NCI-H1930 (cell line): ENCODE measurements at regions not wholly inside any gene's neighbourhood (a gene's known extent, or its start where the extent isn't known, plus 50 kb on each side); places are given as distances from the start of the nearest gene placed in this dataset.

ENCODE experiments used
- DNase-seq, 2 experiments: peaks; one replicate each; lab custom pipeline; 2025; lab: John Stamatoyannopoulos, UW

GRCh38 chr5:20445326-20445860 is 457.4 kb upstream of the CDH18 start:
- DNase-seq: no peak

DNA sequence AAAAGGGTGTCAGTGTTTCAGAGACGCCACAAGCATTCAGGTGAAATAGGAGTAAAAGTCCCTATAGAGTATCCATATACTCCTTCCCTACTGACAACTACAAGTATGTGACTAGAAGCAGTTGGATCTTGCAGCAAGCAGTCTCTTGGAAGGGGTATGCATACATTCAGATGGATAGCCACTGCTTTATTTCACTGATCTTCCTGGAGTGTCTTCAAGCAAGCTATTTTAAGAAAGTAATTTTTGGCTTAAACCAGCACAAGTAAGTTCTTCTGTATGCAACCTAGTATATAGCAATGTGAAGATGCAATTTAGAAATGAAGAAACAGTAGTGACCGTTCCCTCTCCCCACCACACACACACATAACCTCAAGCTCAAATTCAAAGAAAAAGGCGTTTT is 446.8 kb upstream of the CDH18 start:
- DNase-seq: no peak

DNA sequence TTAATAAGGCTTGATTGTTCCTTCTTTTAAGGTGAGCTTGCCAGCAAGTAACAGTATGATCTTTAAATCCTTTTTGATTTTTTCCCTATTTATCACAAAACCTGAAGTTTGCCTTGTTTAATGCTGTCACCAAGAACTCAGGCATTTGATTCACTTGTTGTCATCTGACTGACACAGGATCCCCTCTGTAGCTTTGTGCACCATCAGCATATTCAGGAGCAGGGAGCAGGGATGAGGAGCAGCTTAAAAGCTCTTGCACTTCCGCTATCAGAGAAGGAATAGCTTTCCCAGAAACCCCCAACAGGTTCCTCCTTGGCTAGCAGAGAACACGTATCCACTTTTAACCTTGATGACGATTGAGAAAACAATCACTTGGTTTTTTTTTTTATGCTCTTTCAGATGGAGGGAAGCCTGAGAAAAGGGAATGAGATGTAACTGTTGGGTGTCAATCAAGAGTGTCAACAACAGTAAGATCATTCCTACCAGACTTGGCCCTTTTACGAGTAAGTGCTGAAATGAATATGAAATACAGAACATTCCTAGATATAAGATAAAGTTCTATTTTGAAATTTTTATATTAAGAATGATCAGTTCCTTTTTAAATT is 433.1 kb upstream of the CDH18 start:
- DNase-seq: no peak
